Muscle of arm (tissue), 1 donor: ENCODE measurements at regions not wholly inside any gene's neighbourhood (a gene's known extent, or its start where the extent isn't known, plus 50 kb on each side); places are given as distances from the start of the nearest gene placed in this dataset.
"Not testable (repeated sequence)": the region's sequence is repeated elsewhere in the genome, so short reads cannot be mapped to it uniquely, and the experiment has no call there.

Experiments
- DNase-seq: peaks from one replicate; pipeline ENCODE4 v3.0.0-alpha.2; 2013

- DNase-seq, result no peak
Measured at GRCh38 chr7:94706996-94707740, 51.2 kb upstream of the SGCE start.

DNA sequence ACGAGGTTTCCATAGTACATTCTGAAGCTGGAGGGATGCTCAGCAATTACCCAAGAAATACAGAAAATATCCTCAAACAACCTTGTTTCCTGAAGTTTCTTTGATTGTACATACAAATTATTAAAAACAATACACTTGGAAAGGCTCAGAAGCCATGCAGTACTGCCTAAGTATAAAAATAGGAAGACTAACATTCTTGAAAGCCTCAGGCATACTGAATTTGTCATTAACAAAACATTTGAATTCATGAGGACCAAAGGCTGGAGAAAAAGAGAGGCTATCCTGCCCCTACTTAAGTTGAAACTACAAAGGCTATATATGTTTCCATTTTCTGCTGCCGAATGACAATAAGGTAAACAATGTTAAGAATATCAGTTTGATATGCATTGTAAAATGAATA is 54.3 kb upstream of the SGCE start:
- no peak for DNase-seq

GRCh38 chr7:94722360-94722759 is 66.4 kb upstream of the SGCE start:
- DNase-seq, result not testable (repeated sequence)

GRCh38 chr7:94728893-94729292 is 73.0 kb upstream of the SGCE start:
- not testable (repeated sequence) for DNase-seq

GRCh38 chr7:94738071-94738470 is 82.1 kb upstream of the SGCE start:
- peak; percentile 24 for DNase-seq

DNA sequence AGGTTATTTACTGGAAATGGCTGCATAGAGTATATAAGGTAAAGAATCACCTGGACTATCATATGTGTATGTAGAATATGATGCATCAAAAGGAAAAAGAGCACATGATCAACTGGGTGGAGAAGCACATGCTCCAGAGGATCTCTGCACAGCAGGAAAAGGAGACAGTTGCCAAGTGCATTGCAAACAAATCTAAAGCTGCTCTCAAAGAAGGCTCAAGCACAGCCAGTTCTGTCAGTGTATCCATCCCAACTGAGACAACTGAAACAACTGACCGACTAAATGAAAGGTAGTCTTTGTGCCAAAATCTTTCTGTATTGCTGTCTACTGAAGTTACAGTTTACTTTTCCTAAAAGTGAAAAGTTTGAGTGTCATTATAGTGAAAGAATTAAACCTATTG is 83.2 kb upstream of the SGCE start:
- DNase-seq, result peak; percentile 60

- DNase-seq, result no peak
Measured at GRCh38 chr7:94740509-94740908, 84.6 kb upstream of the SGCE start.

DNA sequence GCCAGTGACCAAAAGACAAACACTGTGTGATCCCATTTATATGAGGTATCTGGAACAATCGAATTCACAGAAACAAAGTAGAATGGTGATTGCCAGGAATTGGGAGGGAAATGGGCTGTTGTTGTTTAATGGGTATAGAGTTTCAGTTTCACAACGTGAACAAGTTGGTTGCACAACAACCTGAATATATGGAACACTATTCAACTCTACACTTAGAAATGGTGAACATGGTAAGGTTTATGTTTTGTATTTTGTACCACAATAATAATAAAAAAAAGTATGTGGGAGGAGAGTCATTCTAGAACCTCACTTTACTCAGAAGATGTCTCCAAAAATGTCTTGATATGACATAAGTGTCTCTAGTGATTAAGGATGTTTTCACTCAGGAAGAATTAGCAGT is 85.2 kb upstream of the SGCE start:
- DNase-seq, result no peak

DNA sequence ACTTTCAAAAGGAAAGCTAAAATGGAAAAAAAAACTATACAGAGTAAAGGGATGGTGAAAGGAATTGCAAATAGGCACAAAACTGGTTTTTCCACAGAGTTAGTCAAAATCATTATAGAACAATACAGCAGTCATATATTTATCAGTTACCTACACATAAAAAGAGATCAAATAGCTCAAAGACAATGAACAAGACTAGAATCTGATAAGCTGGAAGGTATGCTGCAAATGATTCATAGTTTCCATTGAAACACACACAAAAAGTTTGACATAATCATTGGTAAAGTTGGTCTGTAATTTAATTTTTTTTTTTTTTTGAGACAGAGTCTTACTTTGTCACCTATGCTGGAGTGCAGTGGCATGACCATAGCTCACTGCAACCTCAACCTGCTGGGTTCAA is 92.4 kb upstream of the SGCE start:
- no peak for DNase-seq

DNA sequence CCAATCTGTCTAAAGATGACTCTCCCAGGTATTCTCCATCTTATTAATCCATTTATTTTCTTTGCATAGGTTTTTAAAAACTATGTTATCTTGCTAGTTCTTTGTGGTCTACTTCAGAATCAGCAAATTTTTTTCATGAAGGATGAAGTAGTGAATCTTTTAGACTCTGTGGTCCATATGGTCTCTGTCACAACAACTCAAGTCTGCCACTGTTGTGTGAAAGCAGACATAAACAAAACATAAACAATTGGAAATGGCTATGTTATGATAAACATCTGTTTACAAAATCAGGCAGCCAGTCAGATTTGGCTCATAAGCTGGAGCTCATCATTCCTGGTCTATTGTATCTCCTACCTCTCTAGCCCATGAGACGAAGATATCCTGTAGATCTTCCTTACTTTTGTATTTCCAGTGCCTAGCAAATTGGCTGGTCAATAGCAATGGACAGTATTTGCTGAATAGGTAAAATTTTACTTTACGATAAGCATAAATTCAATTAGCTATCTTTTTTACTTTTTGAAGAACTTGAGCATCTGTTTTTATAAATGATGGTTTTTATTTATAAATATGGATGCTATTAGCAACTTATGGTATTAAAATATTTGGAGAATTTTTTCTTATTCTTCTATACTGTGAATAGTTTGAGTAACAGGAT is 104.6 kb upstream of the SGCE start:
- no peak for DNase-seq

DNA sequence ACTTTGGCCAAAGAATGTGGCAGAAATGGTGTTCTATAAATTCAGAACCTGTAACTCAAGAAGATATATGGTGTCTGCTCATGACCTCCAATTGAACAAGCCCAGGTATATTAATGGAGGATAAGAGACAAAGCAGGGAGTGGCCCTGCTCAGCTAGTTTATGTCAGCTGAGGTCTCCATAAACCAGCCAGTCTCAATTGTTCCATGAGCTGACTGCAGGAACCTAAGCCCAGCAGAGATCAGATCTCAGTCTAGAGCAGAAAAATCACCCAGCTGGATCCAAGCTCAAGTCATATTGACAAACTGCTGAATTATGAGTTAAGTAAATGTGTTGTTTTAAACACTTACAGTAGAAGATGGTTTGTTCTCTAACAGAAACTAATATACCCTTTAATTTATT is 105.5 kb upstream of the SGCE start:
- DNase-seq, result no peak

DNA sequence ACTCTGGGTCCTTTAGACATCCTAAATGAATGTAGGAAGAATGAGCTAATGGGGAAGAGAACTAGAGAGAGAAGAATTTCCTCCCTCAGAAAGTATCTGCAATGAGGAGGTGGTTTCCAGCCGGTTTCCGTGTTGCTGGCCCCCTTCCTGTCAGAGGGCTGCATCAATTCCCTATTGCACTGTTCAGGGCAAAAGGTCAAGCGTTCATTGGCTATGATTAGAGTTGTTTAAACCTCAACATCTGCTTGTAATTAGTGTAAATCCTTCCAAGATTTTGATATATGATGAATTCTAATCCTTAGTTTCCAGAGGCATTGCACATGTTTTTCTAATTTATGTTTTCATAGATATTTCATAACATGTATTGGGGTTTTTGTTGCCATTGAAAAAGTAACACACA is 107.3 kb upstream of the SGCE start:
- DNase-seq, result peak; percentile 96

DNA sequence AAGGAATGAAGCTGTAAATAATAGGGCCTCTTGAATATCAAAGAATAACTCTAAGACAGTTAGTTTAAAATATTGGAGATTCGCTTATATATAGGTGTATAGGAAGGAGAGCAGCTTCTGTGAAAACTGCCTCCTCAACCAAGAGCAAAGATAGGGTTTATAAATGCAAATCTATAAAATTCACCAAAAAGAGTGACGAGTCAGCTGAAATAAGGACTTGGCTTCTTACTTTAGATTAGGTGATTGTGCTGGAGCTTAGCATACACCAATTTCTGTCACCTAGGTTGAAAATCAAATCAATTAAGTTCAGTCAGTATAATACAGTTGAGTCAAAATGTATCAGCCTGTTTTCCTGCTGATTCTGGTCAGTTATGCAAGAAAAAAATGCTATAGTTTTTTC is 113.8 kb upstream of the SGCE start:
- DNase-seq, result no peak

GRCh38 chr7:94778711-94779459 is 123.0 kb upstream of the SGCE start:
- no peak for DNase-seq

- peak; percentile 15 for DNase-seq
Measured at GRCh38 chr7:94779861-94780260, 123.9 kb upstream of the SGCE start.

DNA sequence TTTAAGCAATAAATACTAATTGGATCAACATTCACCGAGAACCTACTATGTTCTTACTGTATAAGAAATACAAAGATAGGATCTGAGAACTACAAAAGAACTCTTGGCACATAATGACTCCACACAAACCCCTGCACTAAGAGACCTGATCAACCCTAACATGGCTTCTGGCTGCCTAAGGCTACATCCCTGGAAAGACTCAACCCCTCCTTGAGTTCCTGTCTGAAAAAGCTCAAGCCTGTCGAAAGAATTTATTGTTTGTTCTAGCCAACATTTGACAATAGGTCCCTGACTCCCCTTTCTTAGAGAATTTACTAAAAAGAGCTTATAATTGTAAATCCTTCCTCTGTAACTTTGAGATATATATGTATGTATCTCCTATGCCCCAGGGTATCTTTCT is 125.3 kb upstream of the SGCE start:
- DNase-seq, result no peak

GRCh38 chr7:94782777-94783176 is 124.6 kb upstream of the PPP1R9A start:
- no peak for DNase-seq

GRCh38 chr7:94787285-94787684 is 120.1 kb upstream of the PPP1R9A start:
- DNase-seq, result no peak

DNA sequence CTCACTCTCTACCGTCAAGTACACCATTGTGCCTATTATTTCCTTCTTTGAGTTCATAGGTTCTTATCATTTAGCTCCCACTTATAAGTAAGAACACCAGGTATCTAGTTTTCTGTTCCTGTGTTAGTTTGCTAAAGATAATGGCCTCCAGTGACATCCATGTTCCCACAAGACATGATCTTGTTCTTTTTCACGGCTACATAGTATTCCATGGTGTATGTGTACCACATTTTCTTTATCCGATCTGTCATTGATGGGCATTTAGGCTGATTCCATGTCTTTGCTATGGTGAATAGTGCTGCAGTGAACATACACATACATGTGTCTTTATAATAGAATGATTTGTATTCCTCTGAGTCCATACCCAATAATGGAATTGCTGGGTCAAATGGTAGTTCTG is 119.0 kb upstream of the PPP1R9A start:
- DNase-seq, result not testable (repeated sequence)

GRCh38 chr7:94792241-94792640 is 115.2 kb upstream of the PPP1R9A start:
- DNase-seq, result no peak

- not testable (repeated sequence) for DNase-seq
Measured at GRCh38 chr7:94797404-94797803, 110.0 kb upstream of the PPP1R9A start.

DNA sequence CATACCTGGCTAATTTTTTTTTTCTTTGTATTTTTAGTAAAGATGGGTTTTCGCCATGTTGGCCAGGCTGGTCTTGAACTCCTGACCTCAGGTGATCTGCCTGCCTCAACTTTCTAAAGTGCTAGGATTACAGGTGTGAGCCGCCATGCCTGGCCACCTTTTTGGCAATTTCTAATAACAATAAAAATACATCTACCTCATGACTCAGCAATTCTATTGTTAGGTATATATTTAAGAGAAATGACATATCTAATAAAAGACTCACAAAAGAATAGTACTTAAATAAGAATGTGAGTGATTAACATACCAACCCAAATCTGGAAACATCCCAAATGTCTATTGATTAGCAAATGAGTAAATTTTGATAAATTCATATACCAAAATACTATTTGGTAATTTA is 103.6 kb upstream of the PPP1R9A start:
- no peak for DNase-seq

DNA sequence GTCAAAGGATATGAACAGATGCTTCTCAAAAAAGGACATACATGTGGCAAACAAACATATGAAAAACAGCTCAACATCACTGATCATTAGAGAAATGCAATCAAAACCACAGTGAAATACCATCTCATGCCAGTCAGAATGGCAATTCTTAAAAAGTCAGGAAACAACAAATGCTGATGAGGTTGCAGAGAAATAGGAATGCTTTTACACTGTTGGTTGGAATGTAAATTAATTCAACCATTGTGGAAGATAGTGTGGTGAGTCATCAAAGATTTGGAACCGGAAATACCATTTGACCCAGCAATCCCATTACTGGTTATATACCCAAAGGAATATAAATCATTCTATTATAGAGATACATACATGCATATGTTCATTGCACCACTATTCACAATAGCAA is 98.7 kb upstream of the PPP1R9A start:
- DNase-seq, result not testable (repeated sequence)
